ENCODE measurements at regions not wholly inside any gene's neighbourhood (a gene's known extent, or its start where the extent isn't known, plus 50 kb on each side); places are given as distances from the start of the nearest gene placed in this dataset.

- Histone ChIP-seq H4K20me1 (ENCODE audit: insufficient read depth) (no peaks in the 10 kb centered on the region), H3K36me3 (ENCODE audit: low read depth) (no peaks in the 10 kb centered on the region), H3K4me3 (no peak overlapping the region), H3K27me3 (replicated peaks; ENCODE audit: insufficient read depth) (peaks cover 15% of the 10 kb centered on the region), H3K9me2 (ENCODE audit: insufficient read depth) (no peaks in the 10 kb centered on the region), H3K27ac (no peak overlapping the region), H3K9ac (no peak overlapping the region), H3K4me1 (ENCODE audit: insufficient read depth) (no peaks in the 10 kb centered on the region; the same call in 1 of the 2 replicates), H3K79me2 (ENCODE audit: insufficient read depth) (no peaks in the 10 kb centered on the region), H3K9me3 (ENCODE audit: low read depth) (no peaks in the 10 kb centered on the region), H3K4me2 (ENCODE audit: unreplicated experiment) (no peak overlapping the region), H2AFZ (no peak overlapping the region), H3F3A (ENCODE audit: insufficient read depth) (no peaks in the 10 kb centered on the region)
- in situ Hi-C loops (cut with MboI) = no loop called here
- 46 to 60% methylated on average over 7 of the region's 7 CpGs for WGBS, 2 experiments (ENCODE audit: low coverage in 1 of 2, low lambda C conversion rate in 2 of 2, missing lambda C conversion rate in 2 of 2)
- no peak for DNase-seq
- no peak for TF ChIP-seq EZH2 (IDR thresholded peaks at IDR 0.05; ENCODE audit: insufficient read depth, poor library complexity, severe bottlenecking)
- no peak for TF ChIP-seq EZH2phosphoT487 (IDR thresholded peaks at IDR 0.05; ENCODE audit: insufficient read depth, low read depth)
Measured at GRCh38 chr7:101714097-101714496, 85.0 kb upstream of the MYL10 start.

DNA sequence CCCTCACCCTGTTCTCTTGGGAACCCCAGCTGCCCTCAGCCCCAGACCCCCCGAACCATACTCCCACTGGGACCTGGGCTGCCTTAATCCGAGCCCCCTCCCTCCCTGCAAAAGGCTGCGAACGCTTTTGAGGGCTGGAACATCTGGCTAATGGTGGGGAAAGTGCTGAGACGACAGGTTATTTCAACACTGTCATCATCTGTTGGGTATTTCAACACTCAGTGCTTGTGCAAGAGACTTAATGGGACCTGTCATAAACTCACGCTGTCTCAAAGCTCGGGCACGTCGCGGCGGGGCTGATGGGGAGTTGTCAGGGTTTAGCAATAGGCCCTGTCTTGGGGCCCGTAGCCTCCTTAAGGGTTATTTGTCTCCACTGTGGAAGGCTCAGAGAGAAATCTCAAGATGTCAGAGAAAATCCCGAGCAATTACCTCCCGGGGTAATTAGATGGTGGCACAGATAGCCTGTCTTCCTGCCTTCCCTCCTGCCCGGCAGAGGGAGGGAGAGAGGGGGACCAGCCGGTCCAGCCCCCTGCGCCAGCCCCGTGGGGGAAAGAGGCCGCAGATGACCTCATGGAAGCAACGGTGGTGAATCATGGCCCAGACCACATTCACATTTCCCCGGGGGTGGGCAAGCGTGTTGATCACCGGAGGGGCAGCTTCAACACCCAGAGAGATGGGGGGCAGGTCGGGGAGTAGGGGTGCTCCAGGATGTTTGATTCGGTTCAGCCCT lies 88.7 kb upstream of the MYL10 start:
- Histone ChIP-seq H3K4me1 (ENCODE audit: insufficient read depth) (no peaks in the 10 kb centered on the region; the same call in 1 of the 2 replicates), H2AFZ (no peak overlapping the region), H3K4me2 (ENCODE audit: unreplicated experiment) (no peak overlapping the region), H3K79me2 (ENCODE audit: insufficient read depth) (no peaks in the 10 kb centered on the region), H3K27me3 (replicated peaks; ENCODE audit: insufficient read depth) (peaks cover 9% of the 10 kb centered on the region; the same call in 1 of the 2 replicates), H4K20me1 (ENCODE audit: insufficient read depth) (no peaks in the 10 kb centered on the region), H3K36me3 (ENCODE audit: low read depth) (no peaks in the 10 kb centered on the region), H3K9ac (peak overlapping the region; percentile 21; the same call in 1 of the 2 replicates), H3K4me3 (no peak overlapping the region), H3K9me3 (ENCODE audit: low read depth) (no peaks in the 10 kb centered on the region), H3K9me2 (ENCODE audit: insufficient read depth) (no peaks in the 10 kb centered on the region), H3F3A (ENCODE audit: insufficient read depth) (no peaks in the 10 kb centered on the region), H3K27ac (no peak overlapping the region)
- 11 to 14% methylated on average over 25 of the region's 25 CpGs for WGBS, 2 experiments (ENCODE audit: low coverage in 1 of 2, low lambda C conversion rate in 2 of 2, missing lambda C conversion rate in 2 of 2)
- in situ Hi-C loops (cut with MboI) = no loop called here
- TF ChIP-seq EZH2 (IDR thresholded peaks at IDR 0.05; ENCODE audit: insufficient read depth, poor library complexity, severe bottlenecking) = no peak
- no peak for TF ChIP-seq EZH2phosphoT487 (IDR thresholded peaks at IDR 0.05; ENCODE audit: insufficient read depth, low read depth)
- DNase-seq = peak; percentile 86

DNA sequence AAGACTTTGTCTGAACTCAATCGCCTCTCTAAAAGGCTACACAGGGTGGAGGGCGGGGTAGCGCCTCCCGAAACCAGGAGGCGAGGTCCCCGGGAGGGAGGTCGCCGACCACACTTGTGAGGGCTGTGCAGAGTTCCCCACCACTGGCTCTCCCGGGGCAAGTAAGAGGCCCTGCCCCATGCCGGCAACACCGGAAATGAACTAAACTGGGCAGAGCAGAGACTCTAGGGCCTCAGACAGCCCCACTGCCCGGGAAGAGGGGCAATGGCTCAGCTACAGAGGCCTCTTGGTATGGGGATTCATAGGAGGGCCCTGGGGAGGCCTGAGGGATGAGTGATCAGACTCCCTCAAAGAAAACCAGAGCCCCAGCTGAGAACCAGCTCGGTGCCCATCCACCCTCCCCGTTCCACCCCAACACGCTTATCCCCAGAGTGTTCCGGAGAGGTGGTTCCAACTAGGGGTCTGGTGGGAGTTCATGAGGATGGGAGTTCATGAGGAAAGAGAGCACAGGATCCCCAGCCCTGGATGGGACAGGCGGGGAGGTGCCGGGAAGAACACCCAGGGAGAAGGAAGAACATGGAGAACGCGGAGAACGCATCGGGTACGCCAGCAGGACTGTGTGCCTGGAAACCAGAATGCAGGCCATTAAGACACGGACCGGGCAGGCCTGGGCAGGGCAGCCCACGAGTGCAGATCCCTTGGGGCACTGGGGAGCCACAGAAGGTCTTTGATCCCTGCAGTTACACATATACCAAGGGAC lies 89.4 kb upstream of the MYL10 start:
- in situ Hi-C loops (cut with MboI) = no loop called here
- no peaks in the 10 kb centered on the region for H3K9me2 ChIP-seq (ENCODE audit: insufficient read depth)
- no peak for TF ChIP-seq EZH2phosphoT487 (IDR thresholded peaks at IDR 0.05; ENCODE audit: insufficient read depth, low read depth)
- no peak for TF ChIP-seq EZH2 (IDR thresholded peaks at IDR 0.05; ENCODE audit: insufficient read depth, poor library complexity, severe bottlenecking)
- H2AFZ ChIP-seq = no peak overlapping the region
- no peaks in the 10 kb centered on the region for H3K36me3 ChIP-seq (ENCODE audit: low read depth)
- no peaks in the 10 kb centered on the region for H3F3A ChIP-seq (ENCODE audit: insufficient read depth)
- H3K79me2 ChIP-seq (ENCODE audit: insufficient read depth) = no peaks in the 10 kb centered on the region
- H3K9ac ChIP-seq = peak overlapping the region; percentile 21; the same call in 1 of the 2 replicates
- no peak overlapping the region for H3K4me2 ChIP-seq (ENCODE audit: unreplicated experiment)
- H3K4me3 ChIP-seq = no peak overlapping the region
- H3K9me3 ChIP-seq (ENCODE audit: low read depth) = no peaks in the 10 kb centered on the region
- no peaks in the 10 kb centered on the region for H4K20me1 ChIP-seq (ENCODE audit: insufficient read depth)
- WGBS, 2 experiments (ENCODE audit: low coverage in 1 of 2, low lambda C conversion rate in 2 of 2, missing lambda C conversion rate in 2 of 2) = 92% methylated on average over 26 of the region's 26 CpGs
- H3K27me3 ChIP-seq (replicated peaks; ENCODE audit: insufficient read depth) = peaks cover 6% of the 10 kb centered on the region; the same call in 1 of the 2 replicates
- DNase-seq = no peak
- H3K4me1 ChIP-seq (ENCODE audit: insufficient read depth) = no peaks in the 10 kb centered on the region; the same call in 1 of the 2 replicates
- no peak overlapping the region for H3K27ac ChIP-seq

DNA sequence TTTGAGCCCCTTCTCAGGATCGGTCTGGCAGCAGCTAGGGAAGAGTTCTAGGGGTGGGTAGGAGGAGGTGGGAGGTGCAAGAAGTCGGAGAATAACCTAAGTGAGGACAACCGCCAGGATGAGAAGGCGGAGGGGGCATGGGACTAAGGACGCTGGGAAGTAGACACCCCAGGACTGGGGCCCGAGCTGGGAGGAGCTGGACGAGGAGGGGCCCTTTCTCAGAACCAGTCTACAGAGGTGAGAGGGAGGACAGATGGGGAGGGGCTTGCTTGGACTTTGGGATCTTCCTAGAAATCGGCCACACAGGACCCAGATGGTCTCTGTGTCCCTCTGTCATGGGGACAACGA lies 90.0 kb upstream of the MYL10 start:
- in situ Hi-C loops (cut with MboI) = no loop called here
- no peaks in the 10 kb centered on the region; the same call in 1 of the 2 replicates for H3K4me1 ChIP-seq (ENCODE audit: insufficient read depth)
- DNase-seq = no peak
- no peaks in the 10 kb centered on the region for H3F3A ChIP-seq (ENCODE audit: insufficient read depth)
- no peak overlapping the region for H3K9ac ChIP-seq
- no peak overlapping the region for H3K4me3 ChIP-seq
- H3K36me3 ChIP-seq (ENCODE audit: low read depth) = no peaks in the 10 kb centered on the region
- no peaks in the 10 kb centered on the region for H3K79me2 ChIP-seq (ENCODE audit: insufficient read depth)
- no peaks in the 10 kb centered on the region for H3K9me3 ChIP-seq (ENCODE audit: low read depth)
- H2AFZ ChIP-seq = no peak overlapping the region
- TF ChIP-seq EZH2phosphoT487 (IDR thresholded peaks at IDR 0.05; ENCODE audit: insufficient read depth, low read depth) = no peak
- H3K27me3 ChIP-seq (replicated peaks; ENCODE audit: insufficient read depth) = peaks cover 5% of the 10 kb centered on the region; the same call in 1 of the 2 replicates
- H3K27ac ChIP-seq = no peak overlapping the region
- H4K20me1 ChIP-seq (ENCODE audit: insufficient read depth) = no peaks in the 10 kb centered on the region
- 86 to 93% methylated on average over 9 of the region's 9 CpGs for WGBS, 2 experiments (ENCODE audit: low coverage in 1 of 2, low lambda C conversion rate in 2 of 2, missing lambda C conversion rate in 2 of 2)
- no peak overlapping the region for H3K4me2 ChIP-seq (ENCODE audit: unreplicated experiment)
- no peaks in the 10 kb centered on the region for H3K9me2 ChIP-seq (ENCODE audit: insufficient read depth)
